H54 (cell line): ENCODE measurements at regions not wholly inside any gene's neighbourhood (a gene's known extent, or its start where the extent isn't known, plus 50 kb on each side); places are given as distances from the start of the nearest gene placed in this dataset.

Source experiments
- DNase-seq: peaks from one replicate; pipeline ENCODE4 v3.0.0; 2011; ENCODE audit warnings: low spot score, mixed read lengths; ENCODE audit not compliant: insufficient read length
- FAIRE-seq: peaks from 3 replicates; lab custom pipeline; 2011; peaks lifted over from hg19 to GRCh38; lab: Jason Lieb, UNC
- POLR2A ChIP-seq: IDR thresholded peaks from 2 replicates; pipeline ENCODE4 v1.6.1; 2011; ENCODE audit warnings: low read depth, mild to moderate bottlenecking, low read length

- no peak for FAIRE-seq
- DNase-seq, result no peak
- no peak for TF ChIP-seq POLR2A
Measured at GRCh38 chr11:19370100-19370861, 129.5 kb upstream of the E2F8 start.

DNA sequence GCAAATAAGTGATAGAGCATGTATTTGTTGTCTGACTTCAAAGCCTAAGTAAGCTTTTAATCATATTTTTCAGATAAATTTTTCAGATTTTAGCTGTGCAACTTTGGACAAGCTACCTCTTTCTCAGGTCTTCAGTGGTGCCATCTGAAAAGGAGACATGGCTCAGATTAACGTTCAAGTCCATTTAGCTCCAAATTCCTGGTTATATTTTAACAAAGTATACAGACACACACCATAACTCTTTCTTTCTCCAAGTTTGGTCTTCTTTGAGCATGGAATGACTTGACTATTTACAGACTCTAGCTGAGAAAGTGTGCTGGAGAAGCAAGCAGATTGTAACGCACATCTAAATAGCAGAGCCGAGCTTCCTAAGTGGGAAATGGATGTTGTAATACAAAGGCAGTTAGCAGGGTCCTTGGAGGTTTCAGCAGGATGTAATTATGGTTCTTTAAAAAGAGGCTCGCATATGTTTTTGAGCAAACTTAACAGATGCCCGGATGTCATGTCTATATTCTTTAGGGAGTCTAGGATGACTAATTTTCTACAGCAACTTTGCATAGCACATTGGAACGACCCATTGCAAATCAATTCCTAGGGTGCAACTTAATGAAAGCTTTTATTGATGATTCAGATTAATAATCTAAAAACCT is 128.1 kb upstream of the E2F8 start:
- FAIRE-seq (no peak), DNase-seq (no peak)
- no peak for TF ChIP-seq POLR2A

DNA sequence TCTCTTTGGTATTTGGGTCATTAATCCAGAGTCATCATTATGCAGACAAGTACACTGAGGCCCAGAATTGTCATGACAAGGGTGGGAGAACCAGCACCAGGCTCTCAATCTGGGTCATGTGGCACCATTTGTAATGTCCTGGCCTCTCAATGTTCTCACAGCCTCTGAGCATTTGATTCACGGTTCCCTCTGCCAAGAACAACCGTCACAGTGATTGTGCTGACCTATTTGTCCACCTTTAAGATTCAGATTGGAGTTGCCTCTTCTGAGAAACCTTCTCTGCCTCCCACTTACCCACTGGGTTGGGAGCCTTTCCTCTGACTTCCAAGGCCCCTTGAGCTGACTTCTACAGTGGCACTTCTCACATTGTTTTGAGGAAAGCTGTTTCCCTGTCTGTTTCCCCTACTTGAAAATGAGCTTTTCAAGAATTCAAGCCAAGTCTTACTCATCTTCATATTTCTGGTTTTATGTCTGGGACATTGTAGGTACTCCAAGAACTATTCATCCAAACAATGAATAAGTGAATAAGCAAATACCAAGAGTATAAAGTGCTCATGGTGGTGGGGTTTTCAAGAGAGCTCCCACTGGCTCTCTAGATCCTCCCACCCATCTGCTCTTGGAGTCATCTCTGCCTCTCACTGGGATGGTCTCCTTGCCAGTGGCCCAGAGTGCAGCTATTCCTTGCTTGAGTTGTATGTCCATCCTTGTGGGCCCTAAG is 126.4 kb upstream of the E2F8 start:
- TF ChIP-seq POLR2A, result no peak
- no peak for DNase-seq
- FAIRE-seq, result no peak

DNA sequence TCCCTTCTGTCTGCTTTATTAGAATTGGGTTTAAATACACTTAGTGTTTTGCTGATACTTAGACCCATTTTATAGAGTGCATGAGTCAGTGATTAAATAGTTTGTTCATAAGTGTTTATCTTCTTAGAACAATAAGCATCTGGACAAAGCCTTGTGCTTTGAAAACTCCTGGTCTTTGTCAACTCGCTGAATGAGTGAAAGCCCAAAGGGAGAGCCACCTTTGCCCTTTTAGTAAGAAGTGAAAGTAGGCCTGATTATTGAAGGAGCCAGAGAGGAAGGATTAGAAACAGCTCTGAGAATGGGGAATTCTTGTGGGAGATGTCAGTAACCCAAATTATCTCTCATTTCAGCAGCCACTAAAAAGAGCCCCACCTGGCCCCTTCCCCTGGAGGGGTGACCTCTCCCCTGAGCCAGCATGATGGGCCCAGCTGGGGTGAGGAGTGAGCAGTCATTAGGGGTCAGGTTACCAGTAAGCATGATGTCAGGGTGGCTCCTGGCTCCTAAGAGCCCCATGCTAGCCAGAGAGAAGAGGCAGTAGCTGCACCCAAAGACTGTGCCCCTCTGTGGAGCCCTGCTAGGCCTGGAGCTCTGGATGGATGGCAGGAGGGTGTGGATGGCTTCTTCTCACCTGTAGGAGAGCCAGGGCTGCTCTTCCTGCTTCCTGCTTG is 125.1 kb upstream of the E2F8 start:
- no peak for TF ChIP-seq POLR2A
- FAIRE-seq (no peak), DNase-seq (no peak)

- DNase-seq (no peak), FAIRE-seq (no peak)
- TF ChIP-seq POLR2A, result no peak
Measured at GRCh38 chr11:19359221-19360000, 118.7 kb upstream of the E2F8 start.

- no peak for TF ChIP-seq POLR2A
- DNase-seq, result no peak
- FAIRE-seq, result no peak
Measured at GRCh38 chr11:19357943-19358342, 117.2 kb upstream of the E2F8 start.

DNA sequence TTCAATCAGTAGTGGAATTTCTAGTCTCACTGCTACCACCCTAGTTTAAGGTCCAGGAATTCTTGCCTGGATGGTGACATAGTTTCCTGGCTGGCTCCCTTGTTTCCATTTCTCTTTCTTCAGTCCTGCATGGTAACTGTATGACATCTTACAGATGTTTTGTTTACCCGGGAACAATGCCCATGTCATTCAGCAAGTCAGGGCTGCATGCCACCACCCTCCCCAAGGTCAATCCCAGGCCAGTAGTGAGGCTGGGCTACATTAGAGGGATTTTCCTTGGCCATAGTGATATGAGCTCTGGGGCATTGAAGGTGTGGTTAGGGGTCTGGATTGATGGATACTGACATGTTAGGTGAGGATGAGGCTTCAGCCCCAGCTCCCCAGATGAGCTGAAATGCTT is 114.9 kb upstream of the E2F8 start:
- FAIRE-seq (no peak), DNase-seq (no peak)
- TF ChIP-seq POLR2A, result no peak

DNA sequence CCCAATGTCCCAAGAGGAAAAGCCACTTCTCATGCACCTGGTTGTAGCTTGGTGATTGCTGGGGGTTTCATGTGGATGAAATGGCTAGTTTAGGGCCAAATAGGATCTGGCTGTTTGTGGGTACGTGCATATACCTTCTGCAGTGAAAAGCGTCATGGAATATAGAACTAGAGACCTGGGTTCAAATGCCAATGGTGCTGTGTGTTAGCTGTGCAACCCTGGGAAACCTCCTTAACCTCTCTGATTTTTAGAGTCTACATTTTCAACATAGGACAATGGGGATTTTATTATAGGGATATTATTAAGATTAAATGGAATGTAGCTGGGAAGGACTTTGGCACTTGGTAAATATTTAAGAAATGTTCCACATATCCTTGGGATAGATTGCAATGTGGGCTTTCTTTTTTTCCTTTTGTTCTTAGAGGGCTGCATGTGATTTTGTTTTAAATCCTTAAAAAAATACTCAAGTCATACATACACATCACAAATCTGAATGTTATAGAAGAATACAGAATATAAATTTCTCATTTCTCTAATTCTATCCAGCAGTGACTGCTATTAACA is 112.6 kb upstream of the E2F8 start:
- no peak for DNase-seq
- TF ChIP-seq POLR2A, result no peak
- FAIRE-seq, result no peak

DNA sequence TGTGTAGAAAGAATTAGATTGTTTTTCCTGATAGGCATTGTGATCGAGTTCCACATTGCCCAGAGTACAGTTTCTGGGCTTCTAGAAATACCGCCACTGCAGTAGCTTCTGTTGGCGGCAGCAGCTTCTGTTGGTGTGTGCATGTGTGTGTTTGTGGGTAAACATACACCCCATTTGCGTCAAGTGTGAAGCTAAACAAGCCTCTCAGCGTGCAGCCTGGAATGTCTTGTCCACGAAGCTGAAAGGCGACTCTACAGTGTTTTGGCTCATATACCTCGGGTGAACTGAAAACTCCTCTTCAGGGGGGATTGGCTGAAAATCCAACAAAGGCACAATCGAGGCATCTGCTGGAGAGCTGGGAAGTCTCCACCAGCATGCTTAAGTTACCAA is 112.0 kb upstream of the E2F8 start:
- no peak for TF ChIP-seq POLR2A
- DNase-seq, result no peak
- no peak for FAIRE-seq

GRCh38 chr11:19352072-19352770 is 111.5 kb upstream of the E2F8 start:
- DNase-seq, result no peak
- no peak for FAIRE-seq
- no peak for TF ChIP-seq POLR2A

- DNase-seq (no peak), FAIRE-seq (no peak)
- TF ChIP-seq POLR2A, result no peak
Measured at GRCh38 chr11:19351426-19351825, 110.7 kb upstream of the E2F8 start.

DNA sequence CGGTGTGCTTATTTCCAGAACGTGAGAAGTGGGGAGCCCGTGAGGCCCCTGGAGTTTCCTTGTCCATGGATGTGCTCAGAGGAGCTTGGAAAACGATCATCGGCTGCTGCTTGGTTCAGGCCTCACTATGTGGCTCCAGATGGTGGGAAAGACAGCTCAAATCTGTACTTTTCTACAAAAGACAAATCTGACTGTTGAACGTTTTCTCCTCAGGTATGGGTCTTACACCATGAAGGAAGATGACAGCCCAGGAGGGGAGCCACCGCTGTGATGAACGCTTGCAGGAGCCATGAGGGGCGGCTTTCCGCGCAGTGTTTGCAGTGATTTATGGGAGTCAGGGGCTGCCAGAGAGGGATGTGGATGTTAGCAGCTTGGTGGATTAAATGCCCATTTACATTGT is 109.4 kb upstream of the E2F8 start:
- FAIRE-seq (no peak), DNase-seq (no peak)
- TF ChIP-seq POLR2A, result no peak
